ENCODE measurements at regions not wholly inside any gene's neighbourhood (a gene's known extent, or its start where the extent isn't known, plus 50 kb on each side); places are given as distances from the start of the nearest gene placed in this dataset.
"Not testable (repeated sequence)": the region's sequence is repeated elsewhere in the genome, so short reads cannot be mapped to it uniquely, and the experiment has no call there.

DNA sequence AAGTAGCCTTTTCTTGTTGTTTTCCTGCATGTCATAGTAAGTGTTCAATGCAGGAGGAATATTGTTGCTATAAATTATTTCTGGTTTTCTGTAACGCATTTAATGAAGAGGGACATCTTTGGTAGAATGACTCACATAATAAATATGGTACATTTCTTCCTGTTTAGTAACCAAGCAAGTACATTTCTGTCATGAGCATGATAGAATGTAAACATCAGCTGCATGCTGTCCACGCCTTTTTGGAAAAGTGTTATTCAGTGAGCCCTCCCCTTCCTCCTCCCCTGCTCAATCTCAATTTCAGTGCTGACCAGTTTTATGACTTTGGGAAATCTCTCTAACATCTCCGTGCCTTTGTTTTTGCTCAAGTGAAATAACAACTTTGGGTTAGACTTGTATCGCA is 664.0 kb downstream of the XPNPEP1 start:
- DNase-seq, result no peak

DNA sequence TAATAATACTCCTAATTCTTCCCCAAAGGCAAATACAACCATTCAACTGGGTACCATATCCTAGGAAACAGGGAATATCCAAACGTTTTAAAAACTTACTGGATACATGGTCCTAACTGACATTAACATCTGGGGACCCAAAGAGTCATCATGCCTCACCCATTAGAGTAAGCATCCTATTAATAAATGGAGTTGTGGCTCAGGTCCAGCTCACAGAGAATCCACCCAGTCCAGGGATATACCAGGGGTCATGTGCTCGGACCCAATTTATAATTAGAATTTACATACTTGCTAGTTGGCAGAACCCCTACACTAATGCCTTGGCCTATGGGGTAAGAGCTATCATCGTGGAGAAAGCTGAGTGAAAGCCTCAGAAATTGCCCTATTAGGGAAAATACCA is 670.0 kb downstream of the XPNPEP1 start:
- DNase-seq, result no peak

DNA sequence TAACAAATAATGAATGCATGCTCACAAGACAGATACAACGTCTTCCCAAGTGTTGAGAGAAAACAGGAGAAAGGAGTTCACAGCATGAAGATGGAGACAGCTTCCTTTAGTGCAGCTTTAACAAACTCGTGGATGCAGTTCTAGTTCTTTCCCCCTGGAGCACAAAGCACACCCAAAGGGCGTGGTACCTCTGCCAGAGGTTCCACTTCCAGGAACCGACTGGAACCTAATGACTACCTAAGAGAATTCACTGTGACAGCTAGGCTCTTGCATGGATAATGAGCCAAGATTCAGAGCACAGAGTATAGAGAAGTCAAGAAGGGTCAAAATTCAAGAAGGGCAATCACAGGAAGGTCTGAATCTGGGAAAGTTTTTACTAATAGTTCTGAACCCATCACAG is 673.2 kb downstream of the XPNPEP1 start:
- no peak for DNase-seq

DNA sequence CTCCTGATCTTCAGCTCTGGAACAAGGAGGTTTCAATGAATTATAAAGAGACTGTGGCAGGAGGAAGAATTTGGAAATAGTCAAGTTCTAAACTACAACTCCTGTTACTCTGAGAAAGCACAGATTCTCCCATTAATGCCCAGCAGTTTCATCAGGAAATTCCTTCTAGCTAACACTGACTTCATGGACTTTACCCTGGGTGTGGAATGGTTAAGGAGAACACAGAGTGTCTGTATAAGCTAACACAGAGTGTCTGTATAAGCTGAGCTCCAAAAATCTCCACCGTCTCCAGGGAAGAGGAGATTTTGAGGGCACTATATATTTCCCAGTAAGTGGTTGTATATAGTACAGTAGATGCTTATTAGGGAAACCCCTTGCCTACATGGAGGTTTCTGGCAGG is 675.5 kb downstream of the XPNPEP1 start:
- no peak for DNase-seq

DNA sequence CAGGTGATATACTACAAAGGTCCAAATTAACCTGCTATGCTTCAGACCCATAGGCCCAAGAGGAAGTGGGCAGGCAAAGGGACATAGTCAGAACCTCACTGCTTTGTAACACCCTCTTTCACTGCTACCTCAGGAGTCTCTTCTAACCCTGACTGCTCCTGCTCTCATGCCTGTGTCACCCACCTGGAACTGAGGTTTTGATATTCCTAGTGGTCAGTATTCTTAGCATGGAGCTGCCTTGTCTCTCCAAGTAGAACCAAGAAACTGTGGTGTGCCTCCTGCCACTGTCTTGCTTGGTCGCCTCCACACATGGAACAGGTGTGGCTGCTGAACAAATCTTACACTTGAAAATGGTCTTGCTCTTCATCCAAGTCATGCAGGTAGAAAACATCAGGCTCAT is 677.5 kb downstream of the XPNPEP1 start:
- no peak for DNase-seq

DNA sequence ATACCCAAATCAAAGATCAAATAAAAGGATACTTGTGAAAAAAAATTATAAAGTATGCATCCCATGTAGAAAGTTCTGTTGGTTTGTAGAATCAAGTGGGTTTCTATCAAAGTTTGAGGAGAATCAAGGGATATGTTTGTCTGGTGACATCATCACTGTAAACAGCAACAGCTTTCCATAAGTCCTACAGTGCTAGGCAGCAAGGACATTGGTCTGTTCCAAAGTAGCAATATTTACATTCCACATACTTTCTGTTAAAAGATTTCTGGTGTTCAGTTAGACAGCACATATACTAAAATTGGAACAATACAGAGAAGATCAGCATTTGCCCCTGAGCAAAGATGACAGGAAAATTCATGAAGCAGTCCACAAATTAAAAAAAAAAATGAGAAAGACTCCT is 683.9 kb downstream of the XPNPEP1 start:
- no peak for DNase-seq

DNA sequence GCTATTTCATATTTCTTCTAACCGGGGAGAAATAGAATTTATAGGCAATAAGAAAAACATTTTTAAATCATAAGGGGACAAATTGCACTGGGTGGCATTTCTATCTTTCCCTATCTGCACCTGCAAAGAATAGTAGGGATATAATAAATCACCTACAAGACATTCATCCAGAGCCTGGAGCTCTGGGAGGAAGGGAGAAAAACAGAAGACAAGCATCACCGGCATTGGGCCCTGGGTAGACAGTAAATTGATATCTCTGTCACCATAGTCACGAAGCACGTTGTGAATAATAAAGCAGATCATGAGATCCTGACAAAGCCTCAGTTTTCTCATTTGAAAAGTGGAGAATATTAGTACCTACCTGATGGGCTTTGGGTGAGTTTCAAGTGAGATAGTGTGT is 685.6 kb downstream of the XPNPEP1 start:
- DNase-seq, result no peak

DNA sequence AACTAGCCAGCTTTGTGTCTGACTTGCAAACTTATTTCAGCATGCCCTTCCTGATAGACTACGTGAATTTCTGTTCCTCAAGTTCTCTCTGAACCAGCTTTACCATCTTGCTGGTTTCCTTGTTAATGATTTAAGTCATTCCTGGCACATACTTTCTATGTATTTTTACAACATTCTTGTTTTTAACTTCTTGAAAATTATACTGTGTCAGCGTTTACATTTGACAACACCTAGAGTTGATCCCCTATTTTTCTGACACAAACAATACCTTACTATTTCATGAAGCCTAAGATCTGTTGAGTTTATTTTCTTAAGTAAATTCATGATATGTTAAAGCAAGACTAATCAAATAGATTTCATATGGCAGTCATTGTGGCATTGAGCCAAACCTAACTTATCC is 686.3 kb downstream of the XPNPEP1 start:
- no peak for DNase-seq

DNA sequence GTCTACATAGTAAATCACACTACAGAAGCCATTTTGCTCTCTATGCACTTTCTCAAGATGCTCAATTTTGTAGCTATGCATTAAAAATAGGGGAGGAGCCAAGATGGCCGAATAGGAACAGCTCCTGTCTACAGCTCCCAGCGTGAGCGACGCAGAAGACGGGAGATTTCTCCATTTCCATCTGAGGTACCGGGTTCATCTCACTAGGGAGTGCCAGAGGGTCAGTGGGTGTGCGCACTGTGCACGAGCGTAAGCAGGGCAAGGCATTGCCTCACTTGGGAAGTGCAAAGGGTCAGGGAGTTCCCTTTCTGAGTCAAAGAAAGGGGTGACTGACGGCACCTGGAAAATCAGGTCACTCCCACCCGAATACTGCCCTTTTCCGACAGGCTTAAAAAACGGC is 699.8 kb downstream of the XPNPEP1 start:
- DNase-seq, result not testable (repeated sequence)

DNA sequence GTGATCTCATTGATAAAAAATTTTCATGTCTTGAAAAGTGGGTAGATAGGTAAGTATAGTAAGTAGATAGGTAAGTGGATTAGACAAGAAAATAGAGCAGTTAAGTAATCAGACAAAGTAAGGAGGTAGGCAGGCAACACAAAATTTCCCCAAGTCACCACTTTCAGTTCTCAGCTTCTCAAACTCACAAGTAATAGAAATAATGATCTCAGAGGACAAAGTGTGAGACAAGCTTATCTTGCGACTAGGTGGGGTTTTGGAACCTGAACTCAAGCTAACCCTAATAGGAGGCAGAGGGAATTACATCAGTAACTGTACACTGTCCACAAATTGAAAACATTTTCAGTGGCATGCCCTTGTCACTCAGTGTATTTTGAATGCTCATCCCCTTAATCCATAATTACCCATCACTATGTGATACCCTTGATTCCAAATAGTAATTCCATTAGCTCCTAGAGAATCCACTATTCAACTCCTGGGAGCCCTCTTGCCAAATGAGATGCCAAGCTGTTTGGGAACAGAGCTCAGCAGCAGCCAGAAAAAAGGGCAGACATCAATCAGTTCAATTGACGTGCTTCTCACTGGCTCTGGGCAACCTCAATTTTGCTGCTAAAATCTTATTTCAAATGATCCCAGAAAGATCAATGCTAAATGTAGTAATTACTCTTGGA is 703.2 kb downstream of the XPNPEP1 start:
- no peak for DNase-seq

DNA sequence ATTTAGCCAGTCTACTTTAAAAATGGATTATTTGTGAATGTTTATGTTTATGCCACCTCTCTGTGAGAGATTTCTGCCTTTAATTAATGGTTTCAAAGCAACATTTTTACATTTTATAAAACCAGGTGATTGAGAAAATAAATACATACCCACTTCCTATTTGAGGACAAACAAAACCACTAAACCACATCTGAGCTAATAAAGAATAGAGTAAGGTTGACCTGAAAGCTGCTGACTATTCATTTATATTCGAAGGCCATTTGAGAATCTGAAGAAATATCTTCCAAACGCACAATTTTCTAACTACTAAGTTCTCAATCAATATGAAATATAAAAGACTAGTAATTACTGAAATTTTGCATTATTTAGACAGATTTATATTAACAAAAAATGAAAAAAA is 705.1 kb downstream of the XPNPEP1 start:
- no peak for DNase-seq

DNA sequence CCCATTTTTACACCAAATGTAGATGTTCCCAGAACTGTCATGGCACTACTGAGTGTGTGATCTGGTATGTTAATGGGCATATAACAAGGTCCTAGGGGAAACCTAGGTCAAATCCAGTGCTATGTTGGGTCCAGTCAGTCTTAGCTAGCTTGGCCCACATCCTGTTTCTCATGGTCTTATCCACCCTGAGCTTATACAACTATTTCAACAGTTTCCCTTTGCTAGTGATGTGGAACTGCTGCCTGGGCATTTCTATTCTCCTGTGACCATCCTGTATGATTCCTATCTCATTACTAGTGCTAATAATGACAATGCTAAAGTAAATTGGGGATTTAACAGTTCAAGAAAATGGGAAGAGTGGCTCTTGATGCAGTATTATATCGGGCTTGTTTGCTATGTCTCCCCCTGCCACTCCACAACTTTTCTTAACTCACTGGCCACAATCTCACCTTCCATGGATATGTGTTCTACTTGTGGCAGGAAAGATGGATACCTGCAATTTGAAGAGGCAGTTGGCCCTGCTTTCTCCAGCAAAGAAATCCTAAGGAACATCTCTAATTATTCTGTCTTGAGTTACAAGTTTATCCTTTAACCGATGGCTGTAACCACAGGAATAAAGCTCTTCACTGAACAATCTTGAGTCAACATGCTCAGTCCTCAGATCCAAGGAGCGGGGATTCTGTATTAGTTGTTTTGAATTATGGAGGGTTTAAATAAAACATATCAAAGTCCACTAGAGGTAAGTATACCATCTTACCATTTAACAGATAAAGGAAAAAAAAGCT is 707.8 kb downstream of the XPNPEP1 start:
- no peak for DNase-seq

DNA sequence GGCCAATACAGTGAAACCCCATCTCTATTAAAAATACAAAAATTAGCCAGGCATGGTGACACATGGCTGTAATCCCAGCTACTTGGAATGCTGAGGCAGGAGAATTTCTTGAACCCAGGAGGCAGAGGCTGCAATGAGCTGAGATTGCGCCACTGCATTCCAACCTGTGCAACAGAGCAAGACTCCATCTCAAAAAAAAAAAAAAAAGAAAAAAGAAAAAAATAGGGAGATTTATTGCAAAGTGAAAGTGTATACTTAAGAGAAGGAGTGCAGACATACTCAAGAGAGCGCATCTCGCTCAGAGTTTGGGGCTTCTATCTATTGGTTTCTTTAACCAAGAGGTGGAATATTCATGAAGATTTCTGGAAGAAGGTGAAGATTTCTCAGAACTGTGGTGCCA is 708.4 kb downstream of the XPNPEP1 start:
- DNase-seq, result not testable (repeated sequence)

DNA sequence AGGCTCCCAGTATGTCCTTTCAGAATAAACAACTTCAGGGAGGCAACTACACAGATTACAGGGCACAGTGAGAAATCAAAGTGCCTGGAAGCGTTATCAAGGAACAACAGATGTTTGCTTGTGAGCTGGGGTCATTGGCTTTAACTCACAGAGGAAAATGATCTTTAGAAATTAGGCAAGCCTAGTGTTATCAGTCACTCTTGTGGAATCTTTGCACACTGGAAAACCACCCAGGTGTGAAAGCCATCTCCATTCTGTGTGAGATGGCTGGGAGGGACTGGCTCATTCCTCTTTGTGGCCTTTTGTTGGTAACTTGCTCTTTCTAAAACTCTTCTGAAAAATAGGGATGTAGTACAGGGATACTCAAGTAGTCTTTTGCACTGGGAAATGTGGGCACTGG is 716.0 kb downstream of the XPNPEP1 start:
- no peak for DNase-seq

DNA sequence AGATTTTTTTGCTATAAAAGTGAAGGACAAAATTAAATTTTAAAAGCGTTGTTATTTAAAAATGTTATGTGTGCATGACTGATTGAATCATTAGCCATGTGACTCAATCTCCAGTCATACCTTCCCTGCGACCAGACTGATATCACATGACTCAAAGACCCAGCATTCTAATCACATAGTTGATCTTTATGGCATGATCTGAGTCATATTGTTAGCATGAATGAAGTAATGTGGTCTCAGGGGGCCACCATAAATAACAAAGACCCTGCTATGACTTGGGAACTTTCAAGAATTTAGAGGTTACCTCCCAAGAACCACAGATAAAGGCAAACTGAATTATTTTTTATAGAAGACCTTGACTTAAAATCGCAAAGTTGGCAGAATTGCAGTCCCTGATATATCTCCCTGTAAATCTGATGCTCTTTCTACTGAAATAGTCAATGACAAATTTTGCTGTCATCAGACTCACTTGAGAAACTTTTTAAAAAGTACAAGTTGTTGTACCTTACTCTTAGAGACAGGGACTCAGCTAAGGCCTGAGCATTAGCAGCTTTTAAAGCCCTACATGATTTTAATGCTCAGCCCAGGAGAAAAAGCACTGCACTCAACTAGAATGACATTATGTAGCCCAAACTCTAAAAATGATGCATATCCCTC is 717.3 kb downstream of the XPNPEP1 start:
- no peak for DNase-seq

DNA sequence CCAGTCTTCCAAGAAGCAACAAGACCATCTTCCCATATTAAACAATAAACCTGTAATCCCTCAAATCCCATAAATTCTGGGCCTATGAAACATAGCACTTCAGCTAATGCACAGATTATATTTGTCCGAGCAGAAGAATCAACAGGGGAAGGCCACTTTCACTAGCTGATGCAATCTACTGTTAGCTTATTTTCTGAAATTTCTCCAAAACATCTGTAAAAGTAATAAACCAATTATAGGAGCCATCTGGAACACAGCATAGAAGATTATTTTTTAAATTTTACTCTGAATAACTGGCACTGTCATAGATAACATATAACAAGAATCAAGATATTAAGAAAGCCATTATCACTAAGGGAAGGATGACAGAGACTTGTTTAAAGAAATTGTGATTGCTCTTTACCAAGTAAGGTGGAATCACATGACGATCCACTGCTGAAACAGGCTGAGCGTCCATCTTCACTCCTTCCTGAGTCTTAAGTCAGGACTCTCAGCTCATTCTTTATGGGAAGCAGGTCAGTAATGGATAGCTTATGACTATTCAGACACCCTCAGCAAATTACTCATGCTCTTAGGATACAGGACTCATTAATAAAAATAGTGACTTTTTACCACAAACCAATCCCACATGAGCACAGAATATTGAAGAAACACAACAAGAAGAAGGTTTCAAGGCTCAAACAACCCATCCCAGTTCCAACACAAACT is 719.5 kb downstream of the XPNPEP1 start:
- no peak for DNase-seq

DNA sequence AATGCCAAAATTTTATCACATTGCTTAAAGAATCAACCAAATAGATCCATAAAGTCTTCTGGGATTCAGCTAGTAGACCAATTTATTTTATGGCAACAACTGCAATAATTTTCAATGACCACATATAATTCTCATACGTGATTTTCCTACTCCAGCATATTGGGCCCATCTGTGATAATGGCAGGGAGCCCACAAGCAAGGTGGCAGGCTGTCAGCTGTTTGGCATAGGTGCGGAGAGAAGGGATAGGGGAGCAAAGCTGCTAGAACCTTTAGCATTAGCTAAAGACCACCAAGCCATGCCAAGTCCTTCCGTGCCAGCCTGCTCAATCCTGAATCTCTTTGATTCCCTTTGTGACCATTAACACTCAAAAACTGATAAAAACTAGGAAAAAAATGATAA is 721.2 kb downstream of the XPNPEP1 start:
- no peak for DNase-seq

DNA sequence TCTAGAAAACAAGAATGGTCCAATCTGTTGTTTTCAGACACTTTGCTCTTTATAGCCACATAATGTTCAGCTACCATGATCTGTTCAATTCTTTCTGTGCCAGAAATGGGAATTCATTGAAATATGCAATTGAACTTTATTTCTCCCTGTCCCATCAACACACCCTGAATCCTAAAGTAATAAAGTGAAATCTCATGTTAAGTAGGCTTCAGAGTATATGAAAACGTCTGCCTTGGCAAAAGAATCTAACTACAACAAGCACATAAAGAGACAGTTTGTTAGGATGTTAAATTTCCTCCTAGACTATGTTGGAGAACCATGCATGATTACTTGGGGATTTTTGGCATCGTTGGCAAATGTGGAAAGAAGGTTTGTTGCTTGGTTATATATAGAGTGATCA is 722.7 kb downstream of the XPNPEP1 start:
- DNase-seq, result no peak

DNA sequence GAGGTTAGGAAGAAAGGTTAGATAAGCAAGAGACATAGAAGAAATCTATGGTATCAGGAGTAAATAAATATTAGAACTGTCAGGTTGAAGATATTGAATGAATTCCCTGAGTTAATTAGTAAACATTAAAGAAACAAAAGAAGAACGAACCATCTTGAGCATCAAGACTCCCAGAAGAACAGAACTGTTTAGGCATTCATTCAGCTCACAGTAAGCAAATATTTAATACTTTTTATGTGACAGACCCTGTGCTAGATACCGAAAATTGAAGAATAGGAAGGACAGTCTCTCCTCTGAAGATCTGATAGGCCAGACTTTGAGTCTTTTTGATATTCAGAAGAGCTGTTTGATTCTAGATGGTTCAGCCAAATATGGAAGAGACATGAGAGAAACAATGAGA is 731.5 kb downstream of the XPNPEP1 start:
- DNase-seq, result no peak

DNA sequence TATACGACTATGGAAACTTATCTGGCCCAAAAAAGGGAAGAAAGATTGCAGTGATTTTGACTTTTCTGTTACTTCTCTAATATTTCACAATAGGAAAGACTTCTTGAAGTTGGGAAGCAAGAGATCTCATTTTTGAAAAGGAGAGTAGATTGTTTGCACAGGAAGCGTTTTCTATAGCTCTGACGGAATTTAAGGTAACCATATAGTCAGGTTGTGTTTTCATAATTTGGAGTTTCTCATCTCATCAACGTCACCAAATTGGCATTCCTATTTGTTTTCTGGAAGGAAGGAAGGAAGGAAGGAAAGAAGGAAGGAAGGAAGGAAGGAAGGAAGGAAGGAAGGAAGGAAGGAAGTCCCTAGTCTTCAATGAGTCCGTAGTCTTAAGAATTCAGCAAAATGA is 732.0 kb downstream of the XPNPEP1 start:
- no peak for DNase-seq

DNA sequence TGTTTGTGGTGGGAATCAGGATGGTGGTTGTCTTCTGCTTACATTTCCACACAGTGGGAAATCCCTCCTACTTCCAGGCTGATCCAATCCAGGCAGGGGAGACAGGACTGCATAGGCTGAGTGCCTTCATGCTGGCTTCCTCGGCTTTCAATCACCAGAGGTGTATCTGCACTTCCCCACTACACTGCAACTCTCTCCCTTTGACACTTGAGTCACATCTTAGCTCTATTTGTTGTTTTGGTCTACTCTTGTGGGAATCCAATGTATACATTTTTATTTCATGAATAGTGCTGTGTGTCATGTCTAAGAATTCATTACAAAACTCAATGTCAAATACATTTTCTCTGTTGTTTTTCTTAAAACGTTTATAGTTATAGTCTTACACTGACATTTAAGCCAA is 735.6 kb downstream of the XPNPEP1 start:
- no peak for DNase-seq

DNA sequence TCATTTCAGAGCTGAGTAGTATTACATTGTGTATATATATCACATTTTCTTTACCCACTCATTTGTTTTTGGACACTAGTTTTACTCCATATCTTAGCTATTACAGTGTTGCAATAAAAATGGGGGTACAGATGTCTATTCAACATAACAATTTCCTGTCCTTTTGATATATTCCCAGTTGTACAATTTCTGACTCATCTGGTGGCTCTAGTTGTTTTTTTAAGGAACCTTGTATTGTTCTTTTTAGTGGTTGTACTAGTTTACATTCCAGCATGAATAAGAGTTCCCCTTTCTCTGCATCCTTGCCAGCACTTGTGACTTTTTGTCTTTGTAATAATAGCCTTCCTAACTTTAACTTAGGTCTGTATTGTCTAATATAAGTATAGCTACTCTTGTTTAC is 739.9 kb downstream of the XPNPEP1 start:
- DNase-seq, result no peak

DNA sequence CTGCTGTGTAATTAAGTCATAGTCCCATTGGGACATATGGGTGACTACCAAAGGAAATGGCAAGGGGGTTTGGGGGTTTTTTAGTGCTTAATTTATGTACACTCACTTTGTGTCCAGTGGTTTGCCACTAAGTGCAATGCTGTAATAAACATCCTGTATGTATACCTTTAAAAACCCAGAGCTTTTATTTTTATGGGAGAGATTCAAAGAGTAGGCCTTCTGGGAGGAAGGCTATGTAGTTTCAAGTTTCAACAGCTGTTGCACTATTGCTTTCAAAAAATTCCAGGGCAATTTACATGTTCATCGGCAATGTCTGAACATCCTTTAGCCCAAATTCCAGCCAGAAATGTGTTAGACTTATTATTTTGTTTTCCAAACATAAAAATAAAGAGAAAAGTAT is 744.7 kb downstream of the XPNPEP1 start:
- no peak for DNase-seq

DNA sequence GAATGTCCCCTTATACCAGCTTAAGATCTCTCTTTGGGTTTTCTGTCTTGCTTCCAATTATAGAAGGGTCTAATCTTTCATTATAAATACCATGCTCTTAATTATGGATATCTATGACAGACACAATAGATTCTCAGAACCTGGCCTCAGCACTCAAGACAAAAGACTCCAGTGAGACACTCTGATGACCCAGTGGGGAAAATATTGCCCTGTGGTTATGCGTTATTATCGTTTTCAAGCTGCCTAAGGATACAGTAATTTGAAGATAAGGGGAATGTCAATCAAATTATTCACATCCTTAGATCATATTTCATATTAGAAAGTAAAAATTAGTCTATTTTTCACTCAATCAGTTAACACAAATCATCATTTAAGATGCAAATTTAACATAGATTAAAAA is 748.8 kb downstream of the XPNPEP1 start:
- DNase-seq, result no peak

Measured in femur (tissue), 1 donor.